ENCODE measurements at regions not wholly inside any gene's neighbourhood (a gene's known extent, or its start where the extent isn't known, plus 50 kb on each side); places are given as distances from the start of the nearest gene placed in this dataset.
A peak's percentile ranks its signal among the peaks of the same experiment; 100 is the strongest.

DNA sequence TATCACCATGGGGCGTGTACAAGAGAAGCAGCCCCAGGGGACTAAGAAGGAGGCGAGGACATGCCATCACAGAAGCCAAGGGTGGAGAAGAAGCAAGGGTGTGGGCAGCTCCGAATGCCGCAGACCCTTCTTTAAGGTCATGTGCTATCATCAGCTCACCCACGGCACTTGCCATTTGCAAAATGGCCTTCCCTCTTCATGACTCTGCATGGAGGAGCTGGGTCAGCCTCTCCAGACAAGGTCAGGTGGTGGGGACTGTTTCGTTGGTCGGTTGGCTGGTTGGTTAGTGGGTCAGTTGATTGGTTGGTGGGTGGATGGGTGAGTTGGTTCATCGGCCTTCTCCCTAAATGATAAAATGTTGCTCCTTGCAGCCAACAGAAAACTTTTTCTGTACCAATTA, 622.5 kb downstream of the TBC1D22A start:
- Histone ChIP-seq H3K27ac (no peak overlapping the region), H3K36me3 (no peaks in the 10 kb centered on the region), H3K9me3 (no peaks in the 10 kb centered on the region), H3K4me1 (no peaks in the 10 kb centered on the region), H3K4me3 (no peak overlapping the region), H3K27me3 (peaks cover 0 to 11% (median 0%) of the 10 kb centered on the region in 9 donors)
- WGBS, 4 donors = 65 to 82% (median 79%) methylated on average over 8 of the region's 8 CpGs
- ATAC-seq (no peak), DNase-seq (peak in 2 of 5 donors; percentile 8 to 15)
- TF ChIP-seq, protein P1, sequence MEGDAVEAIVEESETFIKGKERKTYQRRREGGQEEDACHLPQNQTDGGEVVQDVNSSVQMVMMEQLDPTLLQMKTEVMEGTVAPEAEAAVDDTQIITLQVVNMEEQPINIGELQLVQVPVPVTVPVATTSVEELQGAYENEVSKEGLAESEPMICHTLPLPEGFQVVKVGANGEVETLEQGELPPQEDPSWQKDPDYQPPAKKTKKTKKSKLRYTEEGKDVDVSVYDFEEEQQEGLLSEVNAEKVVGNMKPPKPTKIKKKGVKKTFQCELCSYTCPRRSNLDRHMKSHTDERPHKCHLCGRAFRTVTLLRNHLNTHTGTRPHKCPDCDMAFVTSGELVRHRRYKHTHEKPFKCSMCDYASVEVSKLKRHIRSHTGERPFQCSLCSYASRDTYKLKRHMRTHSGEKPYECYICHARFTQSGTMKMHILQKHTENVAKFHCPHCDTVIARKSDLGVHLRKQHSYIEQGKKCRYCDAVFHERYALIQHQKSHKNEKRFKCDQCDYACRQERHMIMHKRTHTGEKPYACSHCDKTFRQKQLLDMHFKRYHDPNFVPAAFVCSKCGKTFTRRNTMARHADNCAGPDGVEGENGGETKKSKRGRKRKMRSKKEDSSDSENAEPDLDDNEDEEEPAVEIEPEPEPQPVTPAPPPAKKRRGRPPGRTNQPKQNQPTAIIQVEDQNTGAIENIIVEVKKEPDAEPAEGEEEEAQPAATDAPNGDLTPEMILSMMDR (IDR thresholded peaks at IDR 0.05) = no peak
- no peak for TF ChIP-seq POLR2A (IDR thresholded peaks at IDR 0.05)
- intact Hi-C loops (cut with DNase I) = no loop called here

GRCh38 chr22:47382164-47382890, 619.9 kb downstream of the TBC1D22A start:
- H3K27me3 ChIP-seq = peaks cover 0 to 9% (median 0%) of the 10 kb centered on the region in 9 donors

DNA sequence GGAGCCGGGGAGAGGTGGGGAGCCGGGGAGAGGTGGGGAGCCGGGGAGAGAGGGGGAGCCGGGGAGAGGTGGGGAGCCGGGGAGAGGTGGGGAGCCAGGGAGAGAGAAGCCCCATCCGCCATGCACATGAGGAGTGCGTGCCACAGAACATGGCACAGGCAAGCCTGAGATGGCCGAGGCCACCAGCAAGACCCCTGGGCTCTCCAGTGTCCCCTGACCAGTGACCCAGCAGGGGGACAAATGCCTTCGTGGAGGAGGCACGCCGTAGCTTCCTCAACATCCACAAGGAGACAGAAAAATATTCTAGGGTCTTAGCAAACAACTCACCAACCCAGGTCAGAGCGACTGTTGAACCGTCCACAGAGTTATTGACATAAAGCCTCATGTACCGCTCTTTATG, 618.8 kb downstream of the TBC1D22A start:
- Histone ChIP-seq H3K4me1 (no peaks in the 10 kb centered on the region), H3K9me3 (no peaks in the 10 kb centered on the region), H3K27me3 (peaks cover 0 to 16% (median 0%) of the 10 kb centered on the region in 9 donors), H3K36me3 (no peaks in the 10 kb centered on the region), H3K4me3 (no peak overlapping the region), H3K27ac (no peak overlapping the region)
- TF ChIP-seq, protein P1 (IDR thresholded peaks at IDR 0.05) = no peak
- no peak for TF ChIP-seq POLR2A (IDR thresholded peaks at IDR 0.05)
- intact Hi-C loops (cut with DNase I) = no loop called here
- 85 to 98% (median 91%) methylated on average over 9 to 14 of the region's 14 CpGs for WGBS, 4 donors
- DNase-seq (peak in 1 of 5 donors; percentile 16), ATAC-seq (no peak)

More at GRCh38 chr22:47382164-47382890, 619.9 kb downstream of the TBC1D22A start:
- H3K27ac ChIP-seq = no peak overlapping the region
- no peaks in the 10 kb centered on the region for H3K36me3 ChIP-seq
- 74 to 86% (median 81%) methylated on average over 6 to 7 of the region's 7 CpGs for WGBS, 4 donors
- intact Hi-C loops (cut with DNase I) = no loop called here
- no peaks in the 10 kb centered on the region for H3K9me3 ChIP-seq
- DNase-seq = peak in 2 of 5 donors; percentile 25 to 37
- ATAC-seq = no peak
- TF ChIP-seq POLR2A (IDR thresholded peaks at IDR 0.05) = no peak
- TF ChIP-seq, protein P1 (IDR thresholded peaks at IDR 0.05) = no peak
- H3K4me3 ChIP-seq = no peak overlapping the region
- no peaks in the 10 kb centered on the region for H3K4me1 ChIP-seq

DNA sequence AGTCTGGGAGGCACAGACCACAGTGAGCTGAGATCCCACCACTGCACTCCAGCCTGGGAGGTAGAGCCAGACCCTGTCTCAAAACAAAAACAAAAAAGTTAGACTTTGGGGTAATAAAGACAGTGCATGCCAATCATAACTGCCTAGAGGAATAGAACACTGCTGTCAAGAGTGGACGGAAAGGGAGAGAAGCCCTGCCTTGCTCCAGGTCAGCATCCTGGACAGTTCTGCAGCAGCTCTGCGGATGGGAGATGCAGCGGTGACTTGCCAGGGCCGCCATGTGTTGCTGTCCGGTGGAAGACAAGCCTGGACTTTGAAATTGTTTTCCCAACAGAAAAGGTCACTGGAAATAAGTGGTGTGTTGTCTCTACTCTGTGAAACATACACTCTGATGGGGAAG, 618.2 kb downstream of the TBC1D22A start:
- 74 to 85% (median 79%) methylated on average over 5 of the region's 5 CpGs for WGBS, 4 donors
- peak in 2 of 5 donors; percentile 1 to 16 for DNase-seq
- H3K27ac ChIP-seq = no peak overlapping the region
- H3K36me3 ChIP-seq = no peaks in the 10 kb centered on the region
- H3K27me3 ChIP-seq = peaks cover 0 to 16% (median 0%) of the 10 kb centered on the region in 9 donors
- H3K9me3 ChIP-seq = no peaks in the 10 kb centered on the region
- no peaks in the 10 kb centered on the region for H3K4me1 ChIP-seq
- intact Hi-C loops (cut with DNase I) = no loop called here
- H3K4me3 ChIP-seq = no peak overlapping the region
- no peak for TF ChIP-seq POLR2A (IDR thresholded peaks at IDR 0.05)
- TF ChIP-seq, protein P1 (IDR thresholded peaks at IDR 0.05) = no peak
- no peak for ATAC-seq

All from heart left ventricle (tissue), 16 donors.